GM11168 (cell line): ENCODE measurements at regions not wholly inside any gene's neighbourhood (a gene's known extent, or its start where the extent isn't known, plus 50 kb on each side); places are given as distances from the start of the nearest gene placed in this dataset.

ENCODE experiments used
- in situ Hi-C: fragments of 300-500 bp; cut with MboI; formaldehyde crosslinking; loops from one replicate; pipeline ENCODE4 v1.12.0; 2022; ENCODE audit warnings: low sequenced_read_pairs; ENCODE audit not compliant: unreplicated experiment

- in situ Hi-C loops: no loop called here
These were observed 127.0 kb upstream of the SSTR1 start for GRCh38 chr14:38080696-38081095.

- in situ Hi-C loops: no loop called here
These were observed 124.7 kb upstream of the SSTR1 start for GRCh38 chr14:38083039-38083438.

DNA sequence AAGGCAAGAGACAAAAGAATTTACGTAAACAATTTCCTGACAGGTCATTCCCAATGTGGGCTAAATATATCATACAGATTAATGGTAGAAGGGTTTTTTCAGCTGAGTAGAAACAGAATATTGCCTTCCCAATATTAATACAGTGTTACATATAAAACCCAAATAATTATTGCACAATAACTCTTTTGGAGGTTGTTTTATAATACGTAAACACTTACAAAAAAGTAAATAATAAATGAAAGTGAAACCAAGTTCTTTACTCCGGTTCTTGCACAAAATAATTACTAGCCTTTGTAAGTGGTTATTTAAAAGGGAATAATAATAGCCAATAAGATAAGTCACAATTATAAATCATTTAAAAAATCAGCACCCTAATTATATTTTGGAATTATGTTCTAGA, 118.6 kb upstream of the SSTR1 start:
- in situ Hi-C loops: no loop called here

- in situ Hi-C loops: no loop called here
These were observed 117.2 kb upstream of the SSTR1 start for GRCh38 chr14:38090506-38090905.

DNA sequence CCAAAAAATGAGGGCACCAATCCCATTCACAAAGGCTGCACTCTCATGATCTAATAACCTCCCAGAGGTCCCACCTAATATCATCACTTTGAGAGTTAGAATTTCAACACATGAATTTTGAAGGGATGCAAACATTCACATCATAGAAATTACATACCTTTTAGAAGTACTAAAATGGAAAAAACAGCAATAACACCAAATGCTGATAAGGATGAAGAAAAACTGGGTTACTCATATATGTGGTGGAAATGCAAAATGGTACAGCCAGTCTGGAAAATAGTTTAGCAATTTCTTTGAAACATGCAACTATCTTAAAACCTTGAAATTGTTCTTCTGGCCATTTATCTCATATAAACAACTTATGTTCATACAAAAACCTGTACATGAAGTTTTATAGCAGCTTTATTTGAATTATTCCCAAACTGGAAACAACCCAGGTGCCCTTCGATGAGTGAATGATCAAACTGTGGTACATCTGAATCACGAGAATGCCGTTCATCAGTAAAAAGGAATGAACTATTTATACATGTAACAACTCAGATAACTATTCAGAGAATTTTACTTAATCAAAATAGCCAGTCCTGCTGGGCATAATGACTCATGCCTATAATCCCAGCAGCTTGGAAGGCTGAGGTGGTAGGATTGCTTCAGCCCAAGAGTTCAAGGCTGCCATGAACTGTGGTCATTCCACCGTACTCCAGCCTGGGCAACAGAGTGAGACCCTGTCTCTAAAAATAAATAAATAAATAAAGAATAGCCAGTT, 109.4 kb upstream of the SSTR1 start:
- in situ Hi-C loops: no loop called here

- in situ Hi-C loops: no loop called here
These were observed 106.0 kb upstream of the SSTR1 start for GRCh38 chr14:38101679-38102078.

- in situ Hi-C loops: no loop called here
These were observed 104.0 kb upstream of the SSTR1 start for GRCh38 chr14:38103542-38104225.

DNA sequence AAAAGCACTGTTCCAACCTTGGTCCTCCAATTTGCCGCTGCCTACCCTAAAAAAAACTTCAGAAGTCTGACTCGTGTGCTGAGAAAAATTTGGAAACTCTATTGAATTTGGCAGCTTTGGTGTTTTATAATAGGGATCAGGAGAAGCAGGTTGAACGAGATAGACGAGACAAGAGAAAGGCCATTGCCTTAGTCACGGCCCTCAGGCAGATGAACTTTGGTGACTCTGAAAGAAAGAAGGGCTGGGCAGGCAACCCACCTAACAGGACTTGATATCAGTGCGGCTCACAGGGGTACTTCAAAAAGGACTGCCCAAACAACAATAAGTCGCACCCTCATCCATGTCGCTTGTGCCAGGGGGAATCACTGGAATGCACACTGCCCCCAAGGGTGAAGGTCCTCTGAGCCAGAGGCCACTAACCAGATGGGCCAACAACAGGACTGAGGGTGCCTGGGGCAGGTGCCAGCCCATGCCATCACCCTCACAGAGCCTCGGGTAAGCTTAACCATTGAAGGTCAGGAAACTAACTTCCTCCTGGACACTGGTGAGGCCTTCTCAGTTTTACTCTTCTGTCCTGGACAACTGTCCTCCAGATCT, 102.5 kb upstream of the SSTR1 start:
- in situ Hi-C loops: no loop called here

DNA sequence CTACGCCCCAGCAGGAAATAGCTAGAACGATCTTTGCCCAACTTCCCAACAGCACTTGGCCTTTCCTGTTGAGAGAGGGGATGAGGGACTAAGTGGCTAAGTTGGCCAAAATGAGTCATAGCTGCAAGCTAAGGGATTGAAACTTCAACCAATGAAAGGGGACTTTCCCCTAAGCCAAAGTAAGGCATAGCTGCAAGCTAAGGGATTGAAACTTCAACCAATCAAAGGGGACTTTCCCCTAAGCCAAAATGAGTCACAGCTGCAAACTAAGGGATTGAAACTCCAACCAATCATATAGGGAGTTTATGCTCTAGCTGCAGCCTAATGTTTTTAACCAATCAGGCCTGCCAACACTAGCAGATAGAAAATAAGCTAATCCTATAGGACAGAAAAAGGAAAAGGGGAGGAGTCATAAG, 100.5 kb upstream of the SSTR1 start:
- in situ Hi-C loops: no loop called here

- in situ Hi-C loops: no loop called here
These were observed 99.0 kb upstream of the SSTR1 start for GRCh38 chr14:38108681-38109080.

DNA sequence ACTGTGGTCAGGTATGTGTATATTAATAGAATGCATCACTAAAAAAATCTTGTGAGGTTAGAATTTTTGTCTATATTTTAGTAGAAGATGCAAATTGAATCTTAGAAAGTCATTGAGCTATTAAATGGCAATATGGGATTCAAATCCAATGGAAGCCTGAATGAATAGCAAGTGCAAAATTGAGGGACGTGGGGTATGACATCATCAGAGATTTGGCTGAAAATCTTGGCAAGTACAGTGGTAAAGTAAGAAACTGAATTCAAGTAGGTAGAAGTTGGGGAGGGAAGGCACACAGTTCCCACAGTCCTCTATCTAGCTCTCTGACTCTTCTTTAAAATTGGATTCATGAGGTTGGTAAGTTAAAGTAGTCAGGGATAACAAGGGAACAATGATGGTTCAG, 97.4 kb upstream of the SSTR1 start:
- in situ Hi-C loops: no loop called here

- in situ Hi-C loops: no loop called here
These were observed 96.7 kb upstream of the SSTR1 start for GRCh38 chr14:38111046-38111445.

- in situ Hi-C loops: no loop called here
These were observed 94.2 kb upstream of the SSTR1 start for GRCh38 chr14:38113546-38113945.

DNA sequence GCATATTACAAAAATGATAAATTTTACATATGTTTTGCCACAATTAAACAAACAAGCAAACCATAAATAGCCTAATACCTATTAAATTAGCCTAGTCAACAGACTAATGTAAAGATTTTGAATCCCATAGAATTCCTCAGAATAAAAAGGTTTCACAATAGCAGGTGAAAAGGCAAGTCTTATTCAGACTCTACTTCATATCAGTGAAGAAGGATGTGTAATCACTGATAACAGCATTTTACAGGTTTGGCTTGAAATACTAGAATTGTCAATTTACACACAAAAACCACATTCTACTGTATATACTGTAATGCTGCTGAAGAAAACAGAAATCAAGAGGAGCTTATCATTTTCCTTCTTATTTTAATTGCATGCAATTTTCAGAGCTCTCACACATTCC, 90.8 kb upstream of the SSTR1 start:
- in situ Hi-C loops: no loop called here

GRCh38 chr14:38120109-38120508, 87.6 kb upstream of the SSTR1 start:
- in situ Hi-C loops: no loop called here

GRCh38 chr14:38121320-38122020, 86.2 kb upstream of the SSTR1 start:
- in situ Hi-C loops: no loop called here

DNA sequence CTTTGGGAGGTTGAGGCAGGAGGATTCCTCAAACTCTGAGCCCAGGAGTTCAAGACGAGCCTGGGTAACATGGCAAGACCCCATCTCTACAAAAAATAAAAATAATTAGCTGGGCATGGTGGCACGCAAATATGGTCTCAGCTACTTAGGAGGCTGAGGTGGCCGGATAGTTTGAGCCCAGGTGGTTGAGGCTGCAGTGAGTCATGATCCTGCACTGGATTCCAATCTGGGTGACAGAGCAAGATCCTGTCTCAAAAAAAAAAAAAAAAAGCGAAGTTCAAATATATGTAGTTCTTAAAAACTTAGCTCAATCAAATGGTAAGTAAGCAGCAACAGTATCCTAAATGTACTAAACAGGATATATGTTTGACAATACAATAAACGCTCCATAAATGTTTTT, 85.5 kb upstream of the SSTR1 start:
- in situ Hi-C loops: no loop called here

- in situ Hi-C loops: no loop called here
These were observed 83.2 kb upstream of the SSTR1 start for GRCh38 chr14:38124506-38124905.

GRCh38 chr14:38125481-38126037, 82.1 kb upstream of the SSTR1 start:
- in situ Hi-C loops: no loop called here

- in situ Hi-C loops: no loop called here
These were observed 80.3 kb upstream of the SSTR1 start for GRCh38 chr14:38127356-38127755.

GRCh38 chr14:38127784-38128183, 79.9 kb upstream of the SSTR1 start:
- in situ Hi-C loops: no loop called here
